ENCODE measurements at regions not wholly inside any gene's neighbourhood (a gene's known extent, or its start where the extent isn't known, plus 50 kb on each side); places are given as distances from the start of the nearest gene placed in this dataset.

GRCh38 chr18:44597797-44598196 lies 82.9 kb upstream of the SETBP1 start:
- Histone ChIP-seq H3K27ac (no peak overlapping the region), H3K4me1 (ENCODE audit: low read depth, poor library complexity, severe bottlenecking) (no peaks in the 10 kb centered on the region), H4K20me1 (ENCODE audit: insufficient read depth) (no peaks in the 10 kb centered on the region), H3K4me2 (no peak overlapping the region), H3K79me2 (ENCODE audit: insufficient read depth, low read depth) (no peaks in the 10 kb centered on the region), H3K27me3 (ENCODE audit: insufficient read depth, low read depth) (no peaks in the 10 kb centered on the region), H2AFZ (ENCODE audit: low read depth) (no peak overlapping the region), H3K4me3 (IDR thresholded peaks at IDR 0.05; ENCODE audit: insufficient read depth, low read depth, low read length) (no peak overlapping the region), H3K9ac (no peak overlapping the region), H3K36me3 (ENCODE audit: insufficient read depth) (no peaks in the 10 kb centered on the region)
- no peak for TF ChIP-seq CTCF (conservative IDR thresholded peaks at IDR 0.05; ENCODE audit: low read depth, low read length)

- no peak overlapping the region for H2AFZ ChIP-seq (ENCODE audit: low read depth)
- H3K27ac ChIP-seq, result no peak overlapping the region
- no peak for TF ChIP-seq CTCF (conservative IDR thresholded peaks at IDR 0.05; ENCODE audit: low read depth, low read length)
- no peaks in the 10 kb centered on the region for H4K20me1 ChIP-seq (ENCODE audit: insufficient read depth)
- H3K4me2 ChIP-seq, result no peak overlapping the region
- no peaks in the 10 kb centered on the region for H3K27me3 ChIP-seq (ENCODE audit: insufficient read depth, low read depth)
- no peaks in the 10 kb centered on the region for H3K79me2 ChIP-seq (ENCODE audit: insufficient read depth, low read depth)
- no peaks in the 10 kb centered on the region for H3K4me1 ChIP-seq (ENCODE audit: low read depth, poor library complexity, severe bottlenecking)
- H3K4me3 ChIP-seq (IDR thresholded peaks at IDR 0.05; ENCODE audit: insufficient read depth, low read depth, low read length), result no peak overlapping the region
- no peak overlapping the region for H3K9ac ChIP-seq
- H3K36me3 ChIP-seq (ENCODE audit: insufficient read depth), result no peaks in the 10 kb centered on the region
Measured at GRCh38 chr18:44598514-44598913, 82.2 kb upstream of the SETBP1 start.

GRCh38 chr18:44599412-44599811 lies 81.3 kb upstream of the SETBP1 start:
- Histone ChIP-seq H3K4me3 (IDR thresholded peaks at IDR 0.05; ENCODE audit: insufficient read depth, low read depth, low read length) (no peak overlapping the region), H3K79me2 (ENCODE audit: insufficient read depth, low read depth) (no peaks in the 10 kb centered on the region), H3K4me1 (ENCODE audit: low read depth, poor library complexity, severe bottlenecking) (no peaks in the 10 kb centered on the region), H3K4me2 (no peak overlapping the region), H2AFZ (ENCODE audit: low read depth) (no peak overlapping the region), H3K9ac (no peak overlapping the region), H4K20me1 (ENCODE audit: insufficient read depth) (no peaks in the 10 kb centered on the region), H3K27ac (no peak overlapping the region), H3K27me3 (ENCODE audit: insufficient read depth, low read depth) (no peaks in the 10 kb centered on the region), H3K36me3 (ENCODE audit: insufficient read depth) (no peaks in the 10 kb centered on the region)
- TF ChIP-seq CTCF (conservative IDR thresholded peaks at IDR 0.05; ENCODE audit: low read depth, low read length), result no peak

- Histone ChIP-seq H3K4me1 (ENCODE audit: low read depth, poor library complexity, severe bottlenecking) (no peaks in the 10 kb centered on the region), H4K20me1 (ENCODE audit: insufficient read depth) (no peaks in the 10 kb centered on the region), H3K79me2 (ENCODE audit: insufficient read depth, low read depth) (no peaks in the 10 kb centered on the region), H2AFZ (ENCODE audit: low read depth) (no peak overlapping the region), H3K27me3 (ENCODE audit: insufficient read depth, low read depth) (no peaks in the 10 kb centered on the region), H3K9ac (no peak overlapping the region), H3K4me2 (no peak overlapping the region), H3K36me3 (ENCODE audit: insufficient read depth) (no peaks in the 10 kb centered on the region), H3K4me3 (IDR thresholded peaks at IDR 0.05; ENCODE audit: insufficient read depth, low read depth, low read length) (no peak overlapping the region), H3K27ac (no peak overlapping the region)
- no peak for TF ChIP-seq CTCF (conservative IDR thresholded peaks at IDR 0.05; ENCODE audit: low read depth, low read length)
Measured at GRCh38 chr18:44601447-44601846, 79.2 kb upstream of the SETBP1 start.

- no peak for TF ChIP-seq CTCF (conservative IDR thresholded peaks at IDR 0.05; ENCODE audit: low read depth, low read length)
- Histone ChIP-seq H3K4me2 (no peak overlapping the region), H3K27ac (no peak overlapping the region), H3K27me3 (ENCODE audit: insufficient read depth, low read depth) (no peaks in the 10 kb centered on the region), H3K9ac (no peak overlapping the region), H3K4me1 (ENCODE audit: low read depth, poor library complexity, severe bottlenecking) (no peaks in the 10 kb centered on the region), H3K79me2 (ENCODE audit: insufficient read depth, low read depth) (no peaks in the 10 kb centered on the region), H2AFZ (ENCODE audit: low read depth) (no peak overlapping the region), H3K4me3 (IDR thresholded peaks at IDR 0.05; ENCODE audit: insufficient read depth, low read depth, low read length) (no peak overlapping the region), H3K36me3 (ENCODE audit: insufficient read depth) (no peaks in the 10 kb centered on the region), H4K20me1 (ENCODE audit: insufficient read depth) (no peaks in the 10 kb centered on the region)
Measured at GRCh38 chr18:44602380-44602779, 78.3 kb upstream of the SETBP1 start.

Measured in KMS-11 (cell line).